Mucosa of descending colon (tissue), 3 donors: ENCODE measurements at regions not wholly inside any gene's neighbourhood (a gene's known extent, or its start where the extent isn't known, plus 50 kb on each side); places are given as distances from the start of the nearest gene placed in this dataset.

Experiments used
- ATAC-seq: fragments of 200-7000 bp; cut with Tn5 transposase; one replicate; pipeline ENCODE4 v1.9.1; 2020; ENCODE audit warnings: mild to moderate bottlenecking, moderate library complexity
- DNase-seq, 3 donors: peaks; one replicate each; pipeline ENCODE4 v3.0.0-alpha.2; 2020
- H3K36me3 ChIP-seq: fragments of 200-600 bp; one replicate; pipeline ENCODE4 v1.8.0; 2021; ENCODE audit warnings: low read depth, mild to moderate bottlenecking
- H3K4me1 ChIP-seq: fragments of 200-600 bp; one replicate; pipeline ENCODE4 v1.8.0; 2021; ENCODE audit warnings: low read depth, mild to moderate bottlenecking
- H3K4me3 ChIP-seq: fragments of 200-600 bp; one replicate; pipeline ENCODE4 v1.8.0; 2021; ENCODE audit warnings: mild to moderate bottlenecking
- H3K9me3 ChIP-seq: fragments of 200-600 bp; one replicate; pipeline ENCODE4 v1.8.0; 2021; ENCODE audit warnings: mild to moderate bottlenecking
- intact Hi-C, 2 donors: fragments of 100-400 bp; cut with DNase I in 1 of 2; cut with micrococcal nuclease in 1 of 2; formaldehyde crosslinking; loops; one replicate each; pipeline versions ENCODE4 v1.11.0 to v1.11.1; 2022; cut with DNase I, micrococcal nuclease
- TF ChIP-seq, protein P1 (sequence below): fragments of 200-600 bp; IDR thresholded peaks from one replicate; pipeline ENCODE4 v1.8.0; 2022; ENCODE audit warnings: antibody characterized with exemption, mild to moderate bottlenecking
- donor health status: DM: no; HTN: no; CAD: no; lungs with moderate emphysema.
- donor health status: DM: no; HTN: no; CAD: no.
- donor health status: DM: no; HTN: yes; CAD: no.

DNA sequence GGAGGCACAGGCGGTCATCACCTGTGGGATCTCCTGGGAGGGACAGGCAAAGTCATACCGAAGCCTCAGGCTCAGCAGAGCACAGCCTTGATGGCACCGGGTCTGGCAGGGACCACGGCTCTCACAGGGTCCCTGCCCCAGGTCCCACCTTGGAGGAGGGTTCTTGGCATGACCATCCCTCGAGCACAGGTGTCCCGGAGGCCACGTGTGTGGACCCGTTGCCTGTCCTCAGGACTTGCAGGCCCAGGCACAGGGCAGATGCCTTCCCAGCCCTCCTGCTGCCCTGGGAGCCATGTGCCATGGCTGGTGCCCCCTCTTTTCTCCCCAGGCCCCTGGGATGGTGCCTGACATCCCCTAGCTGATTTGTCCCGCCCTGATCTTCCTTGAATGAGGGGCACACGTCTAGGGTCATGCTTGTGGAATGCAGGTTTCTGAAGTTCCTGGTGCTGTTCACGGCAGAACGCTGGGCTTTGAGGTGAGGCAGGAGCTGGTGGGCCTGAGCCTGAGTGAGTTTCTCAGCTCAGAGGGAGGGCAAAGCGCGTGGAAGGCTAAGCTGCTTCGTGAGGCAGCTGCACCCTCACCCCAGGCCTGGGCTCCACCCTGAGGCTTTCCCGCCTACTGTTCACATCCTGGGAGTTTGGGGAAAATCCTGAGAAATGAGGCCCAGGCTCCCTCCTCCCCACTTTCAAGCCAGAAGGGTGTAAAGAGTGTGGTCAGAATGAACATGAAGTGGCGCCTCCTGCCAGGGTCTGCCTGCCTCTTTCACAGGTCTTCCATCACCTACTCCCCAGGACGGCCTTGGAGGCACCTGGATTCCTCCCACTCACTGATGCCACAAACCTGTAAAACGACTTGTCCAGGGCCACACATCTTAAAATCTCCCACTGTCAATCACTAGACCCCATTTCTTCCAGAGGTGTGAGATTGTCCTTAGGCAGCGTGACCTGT is 325.8 kb upstream of the B3GAT1 start:
- DNase-seq, result no peak
- no peaks in the 10 kb centered on the region for H3K9me3 ChIP-seq
- intact Hi-C loops, result no loop called here

DNA sequence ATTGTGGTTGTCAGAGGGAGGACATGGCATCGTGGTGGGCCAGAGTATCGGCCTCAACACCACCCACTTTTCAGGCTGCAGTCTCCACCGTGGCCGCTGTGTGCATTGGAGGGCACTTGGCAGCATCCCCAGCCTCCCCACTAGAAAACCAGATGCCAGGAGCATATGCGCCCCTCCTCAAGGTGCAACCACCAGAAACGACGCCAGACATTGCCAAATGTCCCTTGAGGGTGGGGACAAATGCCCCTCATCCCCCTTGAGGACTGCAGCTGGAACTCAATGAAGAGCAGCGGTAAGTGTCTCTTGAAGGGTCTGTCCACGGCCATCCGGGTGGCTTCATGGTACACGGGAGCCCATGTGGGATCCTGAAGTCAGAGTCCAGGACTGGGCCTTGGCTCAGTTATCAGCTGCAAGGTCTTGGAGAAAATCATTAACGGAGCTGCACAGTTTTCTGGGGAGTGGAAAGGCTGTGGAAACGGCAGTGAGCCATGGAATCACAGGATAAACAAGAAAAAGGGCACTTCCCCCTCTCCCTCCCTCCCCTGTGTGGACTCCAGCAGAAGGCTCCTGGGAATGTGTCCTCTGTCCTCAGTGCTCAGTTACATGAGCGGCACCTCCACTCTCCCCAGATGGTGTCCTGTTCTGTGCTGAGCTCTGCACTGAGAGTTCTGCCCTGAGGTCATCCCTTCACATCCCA is 324.4 kb upstream of the B3GAT1 start:
- ATAC-seq, result peak; percentile 10
- Histone ChIP-seq H3K9me3 (no peaks in the 10 kb centered on the region), H3K4me1 (no peaks in the 10 kb centered on the region), H3K36me3 (no peaks in the 10 kb centered on the region), H3K4me3 (no peak overlapping the region)
- intact Hi-C loops, result no loop called here
- DNase-seq, result no peak
- TF ChIP-seq, protein P1, sequence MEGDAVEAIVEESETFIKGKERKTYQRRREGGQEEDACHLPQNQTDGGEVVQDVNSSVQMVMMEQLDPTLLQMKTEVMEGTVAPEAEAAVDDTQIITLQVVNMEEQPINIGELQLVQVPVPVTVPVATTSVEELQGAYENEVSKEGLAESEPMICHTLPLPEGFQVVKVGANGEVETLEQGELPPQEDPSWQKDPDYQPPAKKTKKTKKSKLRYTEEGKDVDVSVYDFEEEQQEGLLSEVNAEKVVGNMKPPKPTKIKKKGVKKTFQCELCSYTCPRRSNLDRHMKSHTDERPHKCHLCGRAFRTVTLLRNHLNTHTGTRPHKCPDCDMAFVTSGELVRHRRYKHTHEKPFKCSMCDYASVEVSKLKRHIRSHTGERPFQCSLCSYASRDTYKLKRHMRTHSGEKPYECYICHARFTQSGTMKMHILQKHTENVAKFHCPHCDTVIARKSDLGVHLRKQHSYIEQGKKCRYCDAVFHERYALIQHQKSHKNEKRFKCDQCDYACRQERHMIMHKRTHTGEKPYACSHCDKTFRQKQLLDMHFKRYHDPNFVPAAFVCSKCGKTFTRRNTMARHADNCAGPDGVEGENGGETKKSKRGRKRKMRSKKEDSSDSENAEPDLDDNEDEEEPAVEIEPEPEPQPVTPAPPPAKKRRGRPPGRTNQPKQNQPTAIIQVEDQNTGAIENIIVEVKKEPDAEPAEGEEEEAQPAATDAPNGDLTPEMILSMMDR, result no peak

More for the DNA sequence above, 325.8 kb upstream of the B3GAT1 start:
- TF ChIP-seq, protein P1, result no peak
- H3K4me3 ChIP-seq, result no peak overlapping the region
- no peaks in the 10 kb centered on the region for H3K36me3 ChIP-seq
- H3K4me1 ChIP-seq, result peaks cover 8% of the 10 kb centered on the region
- ATAC-seq, result no peak

DNA sequence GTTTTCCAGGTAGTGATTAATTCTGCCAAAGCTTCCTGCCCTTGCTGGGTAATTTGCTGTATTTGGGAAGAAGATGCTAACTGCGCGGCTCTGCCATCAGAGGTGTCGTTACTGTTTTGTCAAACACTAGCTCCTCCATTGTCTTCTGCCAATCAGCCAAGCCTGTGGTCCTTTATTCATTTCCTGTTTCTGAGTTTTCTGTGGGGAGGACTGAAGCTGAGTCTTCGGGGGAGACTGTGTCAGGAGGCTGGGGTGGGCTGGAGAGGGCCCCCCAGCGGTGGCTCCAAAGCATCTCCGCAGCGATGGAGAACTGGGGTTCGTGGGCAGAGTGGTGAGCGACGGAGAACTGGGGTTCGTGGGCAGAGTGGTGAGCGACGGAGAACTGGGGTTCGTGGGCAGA is 322.9 kb upstream of the B3GAT1 start:
- Histone ChIP-seq H3K4me1 (no peaks in the 10 kb centered on the region), H3K4me3 (no peak overlapping the region), H3K9me3 (no peaks in the 10 kb centered on the region), H3K36me3 (no peaks in the 10 kb centered on the region)
- TF ChIP-seq, protein P1, result no peak
- no peak for DNase-seq
- no peak for ATAC-seq
- intact Hi-C loops, result no loop called here

DNA sequence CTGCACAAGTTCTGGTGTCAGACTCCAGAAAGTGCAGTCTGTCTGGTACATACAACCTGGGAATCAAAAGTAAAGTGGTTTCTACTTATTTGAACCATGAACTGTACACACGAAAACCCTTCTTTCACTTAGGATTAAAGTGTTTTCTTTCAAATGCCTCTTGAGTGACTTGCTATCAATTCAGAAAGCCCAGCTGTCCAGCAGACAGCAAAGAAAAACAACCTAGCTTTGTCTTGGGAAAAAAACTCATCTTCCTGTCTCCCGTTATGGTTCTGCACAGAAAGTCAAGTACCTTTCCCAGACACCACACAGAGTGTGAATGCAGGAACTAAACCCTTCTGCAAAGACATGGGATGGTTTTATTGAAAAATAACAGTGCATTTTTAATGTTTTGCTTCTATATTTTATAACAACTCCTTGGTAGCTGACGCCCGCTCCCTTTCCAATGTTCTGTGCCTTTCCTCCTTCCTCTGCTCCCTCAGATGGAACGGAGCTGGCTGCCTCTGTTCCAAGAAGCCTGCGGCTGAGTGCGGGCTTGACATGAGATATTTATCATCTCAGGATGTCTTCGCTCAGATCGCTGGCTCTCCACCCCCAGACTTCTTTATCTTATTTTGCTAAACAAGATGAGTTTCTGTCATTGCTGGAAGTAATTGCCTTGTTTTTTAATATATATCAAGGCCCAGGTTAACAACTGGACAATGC is 322.3 kb upstream of the B3GAT1 start:
- no peaks in the 10 kb centered on the region for H3K9me3 ChIP-seq
- H3K4me3 ChIP-seq, result no peak overlapping the region
- ATAC-seq (no peak), DNase-seq (no peak)
- intact Hi-C loops, result no loop called here
- no peaks in the 10 kb centered on the region for H3K4me1 ChIP-seq
- H3K36me3 ChIP-seq, result no peaks in the 10 kb centered on the region
- TF ChIP-seq, protein P1, result no peak

DNA sequence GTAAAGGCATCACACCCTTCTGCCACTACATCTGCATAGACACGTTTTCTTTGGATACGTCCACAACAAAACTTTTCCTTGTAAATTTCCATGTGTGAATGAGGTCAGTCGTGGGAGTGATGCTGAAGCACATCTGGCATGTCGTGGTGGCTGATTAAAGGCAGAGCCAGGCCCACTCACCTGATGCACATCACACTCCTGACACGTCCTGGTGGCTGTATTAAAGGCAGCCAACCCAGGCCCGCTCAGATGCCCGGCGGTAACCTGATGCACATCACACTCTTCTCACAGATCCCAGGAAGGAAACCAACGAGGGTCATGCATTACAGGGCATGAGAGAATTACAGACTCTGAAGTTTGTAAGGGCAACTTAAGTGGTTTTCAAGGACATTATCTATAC is 321.6 kb upstream of the B3GAT1 start:
- Histone ChIP-seq H3K4me1 (no peaks in the 10 kb centered on the region), H3K9me3 (no peaks in the 10 kb centered on the region), H3K4me3 (no peak overlapping the region), H3K36me3 (no peaks in the 10 kb centered on the region)
- TF ChIP-seq, protein P1, result no peak
- intact Hi-C loops, result no loop called here
- ATAC-seq (no peak), DNase-seq (no peak)
